ENCODE measurements at regions not wholly inside any gene's neighbourhood (a gene's known extent, or its start where the extent isn't known, plus 50 kb on each side); places are given as distances from the start of the nearest gene placed in this dataset.
A peak's percentile ranks its signal among the peaks of the same experiment; 100 is the strongest.

DNA sequence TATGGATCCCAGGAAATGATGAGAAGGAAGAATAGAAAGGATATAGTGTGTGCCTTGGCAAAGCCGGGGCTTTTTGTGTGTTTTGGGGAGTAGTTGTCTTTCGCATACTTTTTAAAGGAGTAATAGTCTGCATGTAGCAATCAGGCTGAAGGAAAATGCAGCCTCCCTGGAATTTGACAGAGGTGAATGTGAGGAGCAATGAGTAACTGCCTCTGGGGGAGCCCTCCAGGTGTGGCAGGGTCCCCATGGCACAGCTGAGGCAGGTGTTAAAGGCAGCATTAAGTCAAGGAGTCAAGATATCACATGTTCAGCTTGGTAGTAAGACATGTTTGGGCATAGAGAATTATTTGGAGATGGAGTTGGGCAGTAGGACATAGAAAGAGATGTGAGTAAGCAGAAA is 203.1 kb downstream of the C6orf118 start:
- H3K27me3 ChIP-seq (replicated peaks; ENCODE audit: insufficient read depth, low read length): no peaks in the 10 kb centered on the region
- H3K9me2 ChIP-seq (replicated peaks; ENCODE audit: insufficient read depth, low read length): no peaks in the 10 kb centered on the region
- TF ChIP-seq EZH2phosphoT487 (IDR thresholded peaks at IDR 0.05; ENCODE audit: low read length) (no peak), EZH2 (optimal IDR thresholded peaks at IDR 0.05; ENCODE audit: low read depth, low read length) (no peak)
- TF ChIP-seq, protein P1, sequence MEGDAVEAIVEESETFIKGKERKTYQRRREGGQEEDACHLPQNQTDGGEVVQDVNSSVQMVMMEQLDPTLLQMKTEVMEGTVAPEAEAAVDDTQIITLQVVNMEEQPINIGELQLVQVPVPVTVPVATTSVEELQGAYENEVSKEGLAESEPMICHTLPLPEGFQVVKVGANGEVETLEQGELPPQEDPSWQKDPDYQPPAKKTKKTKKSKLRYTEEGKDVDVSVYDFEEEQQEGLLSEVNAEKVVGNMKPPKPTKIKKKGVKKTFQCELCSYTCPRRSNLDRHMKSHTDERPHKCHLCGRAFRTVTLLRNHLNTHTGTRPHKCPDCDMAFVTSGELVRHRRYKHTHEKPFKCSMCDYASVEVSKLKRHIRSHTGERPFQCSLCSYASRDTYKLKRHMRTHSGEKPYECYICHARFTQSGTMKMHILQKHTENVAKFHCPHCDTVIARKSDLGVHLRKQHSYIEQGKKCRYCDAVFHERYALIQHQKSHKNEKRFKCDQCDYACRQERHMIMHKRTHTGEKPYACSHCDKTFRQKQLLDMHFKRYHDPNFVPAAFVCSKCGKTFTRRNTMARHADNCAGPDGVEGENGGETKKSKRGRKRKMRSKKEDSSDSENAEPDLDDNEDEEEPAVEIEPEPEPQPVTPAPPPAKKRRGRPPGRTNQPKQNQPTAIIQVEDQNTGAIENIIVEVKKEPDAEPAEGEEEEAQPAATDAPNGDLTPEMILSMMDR (IDR thresholded peaks at IDR 0.05; ENCODE audit: low read length): no peak
- H3K9me3 ChIP-seq (replicated peaks; ENCODE audit: insufficient read depth, low read length): no peaks in the 10 kb centered on the region
- no peak overlapping the region for H2AFZ ChIP-seq (ENCODE audit: low read length)
- H3K4me3 ChIP-seq (ENCODE audit: low read length): no peak overlapping the region
- no peak overlapping the region for H3K9ac ChIP-seq (ENCODE audit: low read length)
- H3K36me3 ChIP-seq (replicated peaks; ENCODE audit: insufficient read depth, low read length): no peaks in the 10 kb centered on the region
- no peak for DNase-seq
- H4K20me1 ChIP-seq (ENCODE audit: insufficient read depth, low read length): no peaks in the 10 kb centered on the region
- no peaks in the 10 kb centered on the region for H3K79me2 ChIP-seq (ENCODE audit: low read length)
- no peaks in the 10 kb centered on the region for H3F3A ChIP-seq (ENCODE audit: insufficient read depth, low read length)
- no peak overlapping the region for H3K4me2 ChIP-seq (ENCODE audit: low read depth, low read length)
- no peaks in the 10 kb centered on the region for H3K4me1 ChIP-seq (ENCODE audit: low read length)
- no peak overlapping the region for H3K27ac ChIP-seq (ENCODE audit: low read length)

DNA sequence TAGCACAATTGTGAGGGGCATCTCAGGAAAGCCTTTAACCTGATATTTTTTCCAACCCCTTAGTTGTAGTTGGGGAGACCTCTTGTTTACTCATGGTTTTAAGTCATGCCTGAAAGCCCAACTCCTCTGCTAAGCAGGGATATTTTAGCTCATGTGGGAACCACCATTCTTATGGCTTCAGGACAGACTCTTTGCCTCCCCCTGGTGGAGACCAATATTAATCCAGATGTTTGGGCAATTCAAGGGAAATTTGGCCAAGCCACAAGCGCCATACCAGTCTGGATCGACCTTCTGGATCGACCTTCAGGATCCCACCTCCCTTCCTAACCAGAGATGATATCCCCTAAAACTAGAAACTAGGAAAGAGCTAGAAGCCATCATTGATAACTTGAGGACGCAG is 211.2 kb downstream of the C6orf118 start:
- H3K9ac ChIP-seq (ENCODE audit: low read length): no peak overlapping the region
- H3K4me2 ChIP-seq (ENCODE audit: low read depth, low read length): no peak overlapping the region
- no peak overlapping the region for H2AFZ ChIP-seq (ENCODE audit: low read length)
- H3K9me3 ChIP-seq (replicated peaks; ENCODE audit: insufficient read depth, low read length): no peaks in the 10 kb centered on the region
- DNase-seq: no peak
- H3K9me2 ChIP-seq (replicated peaks; ENCODE audit: insufficient read depth, low read length): no peaks in the 10 kb centered on the region
- H3K27me3 ChIP-seq (replicated peaks; ENCODE audit: insufficient read depth, low read length): no peaks in the 10 kb centered on the region
- no peaks in the 10 kb centered on the region for H4K20me1 ChIP-seq (ENCODE audit: insufficient read depth, low read length)
- no peaks in the 10 kb centered on the region for H3K36me3 ChIP-seq (replicated peaks; ENCODE audit: insufficient read depth, low read length)
- H3K4me1 ChIP-seq (ENCODE audit: low read length): no peaks in the 10 kb centered on the region
- no peak overlapping the region for H3K4me3 ChIP-seq (ENCODE audit: low read length)
- TF ChIP-seq EZH2phosphoT487 (IDR thresholded peaks at IDR 0.05; ENCODE audit: low read length) (no peak), EZH2 (optimal IDR thresholded peaks at IDR 0.05; ENCODE audit: low read depth, low read length) (no peak)
- TF ChIP-seq, protein P1 (IDR thresholded peaks at IDR 0.05; ENCODE audit: low read length): peak; percentile 21; the same call in 1 of the 2 replicates
- H3K79me2 ChIP-seq (ENCODE audit: low read length): no peaks in the 10 kb centered on the region
- H3F3A ChIP-seq (ENCODE audit: insufficient read depth, low read length): no peaks in the 10 kb centered on the region
- no peak overlapping the region for H3K27ac ChIP-seq (ENCODE audit: low read length)

- Histone ChIP-seq H2AFZ (ENCODE audit: low read length) (no peak overlapping the region), H3K4me2 (ENCODE audit: low read depth, low read length) (no peak overlapping the region), H3K9me3 (replicated peaks; ENCODE audit: insufficient read depth, low read length) (no peaks in the 10 kb centered on the region), H3K36me3 (replicated peaks; ENCODE audit: insufficient read depth, low read length) (no peaks in the 10 kb centered on the region), H4K20me1 (ENCODE audit: insufficient read depth, low read length) (no peaks in the 10 kb centered on the region), H3K27me3 (replicated peaks; ENCODE audit: insufficient read depth, low read length) (no peaks in the 10 kb centered on the region), H3K4me3 (ENCODE audit: low read length) (no peak overlapping the region), H3K4me1 (ENCODE audit: low read length) (no peaks in the 10 kb centered on the region), H3F3A (ENCODE audit: insufficient read depth, low read length) (no peaks in the 10 kb centered on the region), H3K9me2 (replicated peaks; ENCODE audit: insufficient read depth, low read length) (no peaks in the 10 kb centered on the region), H3K79me2 (ENCODE audit: low read length) (no peaks in the 10 kb centered on the region), H3K27ac (ENCODE audit: low read length) (no peak overlapping the region), H3K9ac (ENCODE audit: low read length) (no peak overlapping the region)
- DNase-seq: no peak
- TF ChIP-seq EZH2phosphoT487 (IDR thresholded peaks at IDR 0.05; ENCODE audit: low read length) (no peak), EZH2 (optimal IDR thresholded peaks at IDR 0.05; ENCODE audit: low read depth, low read length) (no peak)
- TF ChIP-seq, protein P1 (IDR thresholded peaks at IDR 0.05; ENCODE audit: low read length): no peak
These were observed 212.5 kb downstream of the C6orf118 start for GRCh38 chr6:165096868-165097267.

Data from MM.1S (cell line).